GM12891 (cell line): ENCODE measurements at regions not wholly inside any gene's neighbourhood (a gene's known extent, or its start where the extent isn't known, plus 50 kb on each side); places are given as distances from the start of the nearest gene placed in this dataset.
"Not testable (repeated sequence)": the region's sequence is repeated elsewhere in the genome, so short reads cannot be mapped to it uniquely, and the experiment has no call there.

Source experiments
- DNase-seq: peaks from one replicate; pipeline ENCODE4 v3.0.0; 2011; ENCODE audit warnings: low spot score; ENCODE audit not compliant: insufficient read length
- FAIRE-seq: peaks from 2 replicates; lab custom pipeline; 2011; peaks lifted over from hg19 to GRCh38; lab: Jason Lieb, UNC
- PAX5 ChIP-seq: IDR thresholded peaks from 2 replicates; pipeline ENCODE4 v1.6.1; 2011; ENCODE audit warnings: low read length, moderate library complexity, mild to moderate bottlenecking; ENCODE audit not compliant: insufficient read depth, severe bottlenecking
- POLR2A ChIP-seq: IDR thresholded peaks from 2 replicates; pipeline ENCODE4 v1.6.1; 2011; ENCODE audit warnings: low read depth, low read length, control low read depth
- POLR2AphosphoS5 ChIP-seq: IDR thresholded peaks from 2 replicates; pipeline ENCODE4 v1.6.1; 2011; ENCODE audit warnings: low read depth, low read length, control low read depth
- POU2F2 ChIP-seq: IDR thresholded peaks from 2 replicates; pipeline ENCODE4 v1.6.1; 2011; ENCODE audit warnings: low read depth, mild to moderate bottlenecking, control low read depth, low read length, moderate library complexity
- SPI1 ChIP-seq: IDR thresholded peaks from 2 replicates; pipeline ENCODE4 v1.6.1; 2011; ENCODE audit warnings: low read depth, low read length, control low read depth
- TAF1 ChIP-seq: IDR thresholded peaks from 2 replicates; pipeline ENCODE4 v1.6.1; 2011; ENCODE audit warnings: low read depth, low read length, control low read depth

DNA sequence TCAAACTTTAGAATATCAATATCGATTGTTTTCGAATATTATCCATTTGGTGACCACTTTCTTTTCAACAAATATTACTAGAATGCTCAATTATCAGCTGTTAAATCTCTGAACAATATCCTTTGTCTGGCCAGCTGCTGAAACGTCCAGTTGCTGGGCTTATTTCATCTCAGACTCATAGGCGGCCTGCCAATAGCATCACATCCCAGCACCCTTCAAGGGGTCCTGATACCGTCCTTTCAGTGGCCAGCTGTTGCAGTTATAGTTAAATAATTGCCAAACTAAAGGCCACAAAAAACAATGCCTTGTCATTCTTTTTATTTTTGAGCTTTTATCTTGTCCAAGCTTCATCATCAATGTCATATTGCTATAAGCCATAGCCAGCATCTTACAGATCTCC lies 1006.8 kb upstream of the MANEA start:
- FAIRE-seq (no peak), DNase-seq (no peak)
- TF ChIP-seq POLR2AphosphoS5 = no peak
- no peak for TF ChIP-seq TAF1
- TF ChIP-seq POU2F2 = no peak
- TF ChIP-seq SPI1 = no peak
- TF ChIP-seq POLR2A = no peak
- TF ChIP-seq PAX5 = no peak

DNA sequence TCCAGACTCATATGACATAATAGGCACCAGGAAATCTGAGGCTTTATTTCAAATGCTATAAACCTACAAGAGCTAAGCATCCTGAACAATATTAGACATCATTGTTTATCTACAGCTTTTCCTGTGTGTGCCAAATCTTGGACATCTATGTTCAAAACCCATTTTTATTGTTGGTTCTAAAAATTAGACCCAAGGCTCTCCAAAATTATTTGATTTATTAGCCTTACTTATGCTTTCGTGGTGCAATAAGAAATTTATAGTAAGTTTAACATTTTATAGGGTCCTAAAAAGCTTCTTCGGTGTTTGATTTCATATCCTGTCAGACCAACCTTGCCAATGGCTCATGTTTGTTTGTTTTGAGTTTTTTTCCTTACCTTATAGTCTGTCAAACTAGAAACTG lies 1014.5 kb upstream of the MANEA start:
- DNase-seq (no peak), FAIRE-seq (no peak)
- TF ChIP-seq SPI1 (no peak), PAX5 (no peak), POLR2A (no peak)

DNA sequence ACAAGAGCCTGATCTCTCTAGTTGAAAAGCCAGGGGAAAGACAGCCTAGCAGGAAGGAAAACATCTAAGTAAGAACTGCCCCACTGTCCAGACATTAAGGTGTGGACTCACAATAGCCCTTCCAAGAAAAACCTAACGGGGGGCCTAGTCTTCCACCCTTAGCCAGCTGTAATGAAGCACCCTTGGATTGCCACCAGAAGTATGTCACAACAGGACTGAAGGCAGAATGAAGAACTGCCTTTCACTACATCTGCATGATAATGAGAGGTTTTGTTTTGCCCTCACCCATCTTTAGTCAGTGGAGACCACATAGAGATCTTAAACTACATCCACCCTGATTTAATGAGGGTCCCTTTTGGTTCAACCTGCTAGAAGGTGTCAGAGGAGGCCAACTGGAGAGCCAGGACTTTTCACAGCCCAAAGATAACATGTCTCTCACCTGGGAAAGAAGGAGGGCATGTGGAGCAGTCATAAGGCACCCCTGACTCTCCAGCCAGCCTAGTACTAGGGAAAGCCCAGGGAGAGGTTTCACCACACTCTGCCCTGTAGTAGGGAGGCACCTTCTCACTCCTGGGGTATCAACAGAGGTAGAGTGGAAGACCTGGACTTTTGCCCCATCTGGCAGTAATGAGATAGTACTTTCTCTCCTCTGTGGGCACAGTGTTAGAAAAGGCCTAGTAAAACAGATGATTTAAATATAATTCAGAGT lies 1017.4 kb upstream of the MANEA start:
- no peak for DNase-seq
- TF ChIP-seq POLR2AphosphoS5 (no peak), PAX5 (no peak), TAF1 (no peak), SPI1 (no peak), POLR2A (no peak), POU2F2 (no peak)
- FAIRE-seq = no peak

DNA sequence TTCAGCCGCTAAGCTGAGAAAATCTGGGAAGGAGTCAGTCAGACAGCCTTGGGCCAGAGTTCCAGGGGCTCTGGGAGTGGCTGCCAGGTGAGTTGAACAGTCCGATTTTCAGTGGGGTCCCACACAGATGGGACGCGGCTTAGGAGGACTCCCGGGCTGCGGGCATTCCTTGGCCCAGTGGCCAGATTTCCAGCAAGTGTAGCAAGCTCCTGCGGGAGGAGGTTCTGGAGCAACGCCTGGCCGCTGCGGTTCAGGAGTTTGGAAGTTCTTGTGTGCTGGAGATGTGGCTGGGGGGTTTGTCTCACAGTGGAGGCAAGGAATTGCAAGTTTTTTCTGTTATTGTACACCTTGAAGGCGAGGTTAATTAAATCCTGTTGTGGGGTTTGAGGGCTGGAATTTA lies 1020.1 kb upstream of the MANEA start:
- not testable (repeated sequence) for FAIRE-seq, DNase-seq

DNA sequence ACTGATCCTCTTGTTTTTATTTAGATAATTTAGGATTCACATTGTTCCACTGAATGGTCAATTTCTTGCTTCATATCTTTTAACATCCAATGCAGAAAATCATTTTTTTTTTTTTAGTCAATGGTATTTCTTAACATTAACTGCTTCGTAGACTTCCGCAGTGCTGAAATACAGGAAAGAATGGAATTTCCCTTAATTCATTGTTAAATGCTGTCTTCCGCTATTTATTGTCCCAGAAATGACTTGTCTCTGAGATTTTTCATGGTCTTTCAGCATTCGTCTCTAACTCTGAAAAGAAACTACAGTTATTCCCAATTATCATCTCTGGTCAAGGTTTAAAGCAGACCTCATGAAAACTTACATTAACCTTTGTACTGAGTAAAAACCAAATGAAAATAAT lies 1029.1 kb upstream of the MANEA start:
- FAIRE-seq (no peak), DNase-seq (no peak)
- TF ChIP-seq PAX5 (no peak), POLR2A (no peak), TAF1 (no peak), POU2F2 (no peak), SPI1 (no peak), POLR2AphosphoS5 (no peak)

- no peak for DNase-seq
- FAIRE-seq = no peak
- TF ChIP-seq TAF1 = no peak
- TF ChIP-seq POLR2AphosphoS5 = no peak
- no peak for TF ChIP-seq SPI1
- TF ChIP-seq POLR2A = no peak
- TF ChIP-seq POU2F2 = no peak
- no peak for TF ChIP-seq PAX5
These were observed 1041.5 kb upstream of the MANEA start for GRCh38 chr6:94535798-94536197.

DNA sequence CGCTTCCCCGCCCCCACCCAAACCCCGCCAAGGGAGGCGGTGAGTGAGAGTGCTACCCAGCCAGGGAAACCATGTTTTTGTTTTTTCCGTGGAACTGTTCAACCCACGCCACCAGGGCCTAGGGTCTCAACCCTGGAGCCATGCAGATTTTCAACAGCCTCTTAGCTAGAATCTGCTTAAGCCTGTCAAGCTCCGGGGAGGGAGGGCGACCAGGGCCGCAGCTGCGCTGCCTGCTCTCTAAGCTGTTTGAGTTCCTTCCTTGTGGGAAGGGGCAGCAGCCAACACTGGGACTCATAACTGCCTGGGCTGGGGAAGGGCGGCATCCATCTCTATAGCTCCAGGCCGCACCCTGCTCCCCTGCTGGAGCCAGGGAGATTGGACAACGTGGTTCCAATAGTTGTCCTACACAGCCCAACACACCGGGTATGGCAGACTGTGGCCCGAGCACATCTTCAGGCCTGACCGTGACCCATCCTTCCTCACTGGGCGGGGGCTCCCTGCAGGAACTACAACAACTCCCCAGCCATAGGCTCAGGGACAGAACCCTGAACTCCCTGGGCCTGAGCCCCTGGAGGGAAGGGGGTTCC lies 1065.7 kb upstream of the MANEA start:
- DNase-seq (no peak), FAIRE-seq (no peak)
- TF ChIP-seq SPI1 = no peak
- TF ChIP-seq POLR2AphosphoS5 = no peak
- TF ChIP-seq PAX5 = no peak
- no peak for TF ChIP-seq POU2F2
- TF ChIP-seq TAF1 = no peak
- TF ChIP-seq POLR2A = no peak

DNA sequence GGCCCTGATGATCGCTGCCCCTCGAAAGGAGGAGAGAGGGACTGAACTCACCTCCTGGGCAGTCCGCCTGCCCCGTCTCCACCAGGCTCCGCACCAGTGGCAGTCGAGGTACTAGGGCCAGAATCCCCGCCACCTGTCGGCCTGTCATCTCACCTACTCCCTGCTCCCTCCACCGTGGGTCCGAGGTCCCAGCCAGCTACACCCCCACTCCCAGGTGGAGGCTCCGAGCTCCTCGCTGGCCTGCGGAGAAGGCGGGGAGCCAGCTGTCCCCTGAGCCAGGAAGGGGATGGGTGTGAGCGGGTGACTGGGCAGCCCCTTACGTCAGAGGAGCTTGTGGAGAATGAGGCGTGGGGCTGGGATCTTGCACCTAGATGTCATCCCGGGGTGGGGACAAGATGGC lies 1066.5 kb upstream of the MANEA start:
- TF ChIP-seq TAF1 (no peak), POU2F2 (no peak), PAX5 (no peak), POLR2AphosphoS5 (no peak), SPI1 (no peak), POLR2A (no peak)
- no peak for FAIRE-seq
- no peak for DNase-seq

- no peak for DNase-seq
- no peak for FAIRE-seq
- TF ChIP-seq SPI1 (no peak), POLR2A (no peak), POU2F2 (no peak)
These were observed 1075.8 kb upstream of the MANEA start for GRCh38 chr6:94501516-94501915.

- no peak for FAIRE-seq
- no peak for TF ChIP-seq POLR2A
- no peak for TF ChIP-seq TAF1
- TF ChIP-seq SPI1 = no peak
- no peak for TF ChIP-seq PAX5
- no peak for DNase-seq
These were observed 1078.7 kb upstream of the EPHA7 start for GRCh38 chr6:94498099-94498498.

- FAIRE-seq (no peak), DNase-seq (no peak)
- TF ChIP-seq POU2F2 = no peak
- TF ChIP-seq POLR2A = no peak
- TF ChIP-seq POLR2AphosphoS5 = no peak
- no peak for TF ChIP-seq SPI1
- TF ChIP-seq TAF1 = no peak
- no peak for TF ChIP-seq PAX5
These were observed 1075.1 kb upstream of the EPHA7 start for GRCh38 chr6:94494500-94494899.
